WTC11 (cell line): ENCODE measurements at regions not wholly inside any gene's neighbourhood (a gene's known extent, or its start where the extent isn't known, plus 50 kb on each side); places are given as distances from the start of the nearest gene placed in this dataset.

Source experiments
- ATAC-seq: fragments of 200-7000 bp; cut with Tn5 transposase; 2 replicates; pipeline ENCODE4 v1.10.0; 2021; ENCODE audit warnings: mild to moderate bottlenecking, moderate library complexity
- CTCF ChIA-PET: fragments of 300-600 bp; sonication (Branson Sonifier 250); formaldehyde crosslinking; loops from one replicate; lab custom pipeline; 2021; ENCODE audit warnings: antibody characterized with exemption; lab: Charles Lee
- POLR2A ChIA-PET: fragments of 350-600 bp; sonication (Branson Sonifier 250); formaldehyde crosslinking; loops from one replicate; lab custom pipeline; 2021; ENCODE audit warnings: antibody characterized with exemption; lab: Charles Lee
- DNase-seq: peaks from one replicate; pipeline ENCODE4 v3.0.0; 2021; ENCODE audit warnings: low spot score
- H3K27ac Mint-ChIP-seq: 2 replicates; pipeline ENCODE4 v1.8.0; 2021; ENCODE audit warnings: mixed read lengths
- H3K27me3 Mint-ChIP-seq: 2 replicates; pipeline ENCODE4 v1.8.0; 2021; ENCODE audit warnings: low read depth, mild to moderate bottlenecking, moderate library complexity, mixed read lengths
- H3K36me3 Mint-ChIP-seq: 2 replicates; pipeline ENCODE4 v1.8.0; 2021; ENCODE audit warnings: mixed read lengths
- H3K4me1 Mint-ChIP-seq: 2 replicates; pipeline ENCODE4 v1.8.0; 2022; ENCODE audit warnings: mixed read lengths
- H3K4me3 Mint-ChIP-seq: 2 replicates; pipeline ENCODE4 v1.8.0; 2021; ENCODE audit warnings: mild to moderate bottlenecking, moderate library complexity, mixed read lengths
- H3K9me3 Mint-ChIP-seq: 2 replicates; pipeline ENCODE4 v1.8.0; 2021; ENCODE audit warnings: mixed read lengths
- AFF4 ChIP-seq: sonication (generic); formaldehyde crosslinking; IDR thresholded peaks from 2 replicates; pipeline ENCODE4 v1.8.1; 2023; ENCODE audit warnings: mild to moderate bottlenecking, missing genetic modification reagents, borderline replicate concordance
- E2F5 ChIP-seq: sonication (generic); formaldehyde crosslinking; IDR thresholded peaks from 2 replicates; pipeline ENCODE4 v1.8.1; 2022; ENCODE audit warnings: mild to moderate bottlenecking, moderate library complexity, missing genetic modification reagents
- GABPB1 ChIP-seq: sonication (generic); formaldehyde crosslinking; IDR thresholded peaks from 2 replicates; pipeline ENCODE4 v1.8.1; 2023; ENCODE audit warnings: mild to moderate bottlenecking, missing genetic modification reagents
- HMGA2 ChIP-seq: fragments of 250-450 bp; sonication (Bioruptor Pico); IDR thresholded peaks from 2 replicates; pipeline ENCODE4 v1.4.0; 2021; ENCODE audit warnings: mild to moderate bottlenecking, moderate library complexity
- MYBL2 ChIP-seq: sonication (generic); formaldehyde crosslinking; IDR thresholded peaks from 2 replicates; pipeline ENCODE4 v1.8.1; 2023; ENCODE audit warnings: mild to moderate bottlenecking, moderate library complexity, missing genetic modification reagents
- NFE2L1 ChIP-seq: sonication (generic); formaldehyde crosslinking; IDR thresholded peaks from 2 replicates; pipeline ENCODE4 v1.8.1; 2023; ENCODE audit warnings: missing genetic modification reagents
- NR2C2 ChIP-seq: sonication (generic); formaldehyde crosslinking; IDR thresholded peaks from 2 replicates; pipeline ENCODE4 v1.8.0; 2022; ENCODE audit warnings: mild to moderate bottlenecking, missing genetic modification reagents
- SMAD3 ChIP-seq: sonication (generic); formaldehyde crosslinking; IDR thresholded peaks from 2 replicates; pipeline ENCODE4 v1.8.0; 2022; ENCODE audit warnings: missing genetic modification reagents, mild to moderate bottlenecking, borderline replicate concordance
- TEAD4 ChIP-seq: sonication (generic); formaldehyde crosslinking; IDR thresholded peaks from 2 replicates; pipeline ENCODE4 v1.8.0; 2022; ENCODE audit warnings: mild to moderate bottlenecking, missing genetic modification reagents
- ZNF281 ChIP-seq: sonication (generic); formaldehyde crosslinking; IDR thresholded peaks from 2 replicates; pipeline ENCODE4 v1.8.0; 2023; ENCODE audit warnings: mild to moderate bottlenecking, missing genetic modification reagents
- ZNF423 ChIP-seq: fragments of 250-450 bp; sonication (Bioruptor Pico); IDR thresholded peaks from 2 replicates; pipeline ENCODE4 v2.1.2; 2022; ENCODE audit warnings: mild to moderate bottlenecking, moderate library complexity
- TF ChIP-seq, protein P1 (sequence below): sonication (generic); formaldehyde crosslinking; conservative IDR thresholded peaks from 2 replicates; pipeline ENCODE4 v1.8.1; 2022; ENCODE audit warnings: mild to moderate bottlenecking, missing genetic modification reagents
- TF ChIP-seq, protein P2 (sequence below): sonication (generic); formaldehyde crosslinking; IDR thresholded peaks from 2 replicates; pipeline ENCODE4 v1.8.1; 2023; ENCODE audit warnings: mild to moderate bottlenecking, missing genetic modification reagents, moderate library complexity

GRCh38 chr1:217188280-217189237, 442.3 kb downstream of the GPATCH2 start:
- CTCF ChIA-PET = no interaction called here

More at GRCh38 chr1:217188280-217189237, 442.3 kb downstream of the GPATCH2 start:
- DNase-seq (no peak), ATAC-seq (no peak)
- no peaks in the 10 kb centered on the region for H3K4me1 Mint-ChIP-seq
- POLR2A ChIA-PET = no interaction called here
- no peak overlapping the region for H3K4me3 Mint-ChIP-seq
- H3K27ac Mint-ChIP-seq = no peak overlapping the region
- no peaks in the 10 kb centered on the region for H3K27me3 Mint-ChIP-seq
- H3K36me3 Mint-ChIP-seq = peaks cover 3% of the 10 kb centered on the region
- TF ChIP-seq MYBL2 (CRISPR knock-in tag) = no peak
- TF ChIP-seq, protein P1, sequence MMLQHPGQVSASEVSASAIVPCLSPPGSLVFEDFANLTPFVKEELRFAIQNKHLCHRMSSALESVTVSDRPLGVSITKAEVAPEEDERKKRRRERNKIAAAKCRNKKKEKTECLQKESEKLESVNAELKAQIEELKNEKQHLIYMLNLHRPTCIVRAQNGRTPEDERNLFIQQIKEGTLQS = no peak
- no peak for TF ChIP-seq NR2C2 (CRISPR knock-in tag)
- TF ChIP-seq HMGA2 (CRISPR knock-in tag) = no peak
- no peak for TF ChIP-seq ZNF423 (CRISPR knock-in tag)
- TF ChIP-seq AFF4 (CRISPR knock-in tag) = no peak
- no peak for TF ChIP-seq ZNF281
- TF ChIP-seq GABPB1 (CRISPR knock-in tag) = no peak
- TF ChIP-seq TEAD4 (CRISPR knock-in tag) = no peak
- no peak for TF ChIP-seq E2F5 (CRISPR knock-in tag)
- TF ChIP-seq, protein P2, sequence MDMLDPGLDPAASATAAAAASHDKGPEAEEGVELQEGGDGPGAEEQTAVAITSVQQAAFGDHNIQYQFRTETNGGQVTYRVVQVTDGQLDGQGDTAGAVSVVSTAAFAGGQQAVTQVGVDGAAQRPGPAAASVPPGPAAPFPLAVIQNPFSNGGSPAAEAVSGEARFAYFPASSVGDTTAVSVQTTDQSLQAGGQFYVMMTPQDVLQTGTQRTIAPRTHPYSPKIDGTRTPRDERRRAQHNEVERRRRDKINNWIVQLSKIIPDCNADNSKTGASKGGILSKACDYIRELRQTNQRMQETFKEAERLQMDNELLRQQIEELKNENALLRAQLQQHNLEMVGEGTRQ = no peak
- TF ChIP-seq NFE2L1 = no peak
- TF ChIP-seq SMAD3 (CRISPR knock-in tag) = no peak
- peaks cover 28% of the 10 kb centered on the region for H3K9me3 Mint-ChIP-seq
